Ishikawa (cell line): ENCODE measurements at regions not wholly inside any gene's neighbourhood (a gene's known extent, or its start where the extent isn't known, plus 50 kb on each side); places are given as distances from the start of the nearest gene placed in this dataset.

ENCODE experiments used
- CEBPB ChIP-seq: IDR thresholded peaks from 2 replicates; pipeline ENCODE4 v1.6.1; 2012
- CREB1 ChIP-seq: IDR thresholded peaks from 2 replicates; pipeline ENCODE4 v1.6.1; 2012; ENCODE audit warnings: low read depth
- EGR1 ChIP-seq: IDR thresholded peaks from 2 replicates; pipeline ENCODE4 v1.6.1; 2012
- EP300 ChIP-seq: IDR thresholded peaks from 2 replicates; pipeline ENCODE4 v1.6.1; 2012; ENCODE audit warnings: borderline replicate concordance
- FOXM1 ChIP-seq: IDR thresholded peaks from 2 replicates; pipeline ENCODE4 v1.6.1; 2012; ENCODE audit warnings: low read depth, borderline replicate concordance
- NFIC ChIP-seq: IDR thresholded peaks from 2 replicates; pipeline ENCODE4 v1.6.1; 2012
- RAD21 ChIP-seq: IDR thresholded peaks from 2 replicates; pipeline ENCODE4 v1.6.1; 2012; ENCODE audit warnings: low read depth
- REST ChIP-seq: IDR thresholded peaks from 2 replicates; pipeline ENCODE4 v1.6.1; 2012; ENCODE audit warnings: low read depth, mild to moderate bottlenecking
- TAF1 ChIP-seq: IDR thresholded peaks from 2 replicates; pipeline ENCODE4 v1.6.1; 2012; ENCODE audit warnings: low read depth, mild to moderate bottlenecking
- TCF12 ChIP-seq: IDR thresholded peaks from 2 replicates; pipeline ENCODE4 v1.6.1; 2012; ENCODE audit warnings: low read depth
- TEAD4 ChIP-seq: IDR thresholded peaks from 2 replicates; pipeline ENCODE4 v1.6.1; 2012
- YY1 ChIP-seq: IDR thresholded peaks from 2 replicates; pipeline ENCODE4 v1.6.1; 2012; ENCODE audit warnings: low read depth
- ZBTB7A ChIP-seq: IDR thresholded peaks from 2 replicates; pipeline ENCODE4 v1.6.1; 2012; ENCODE audit warnings: low read depth
- TF ChIP-seq, protein P1 (sequence below): IDR thresholded peaks from 2 replicates; pipeline ENCODE4 v1.6.1; 2012
- TF ChIP-seq, protein P2 (sequence below): IDR thresholded peaks from 2 replicates; pipeline ENCODE4 v1.6.1; 2012

DNA sequence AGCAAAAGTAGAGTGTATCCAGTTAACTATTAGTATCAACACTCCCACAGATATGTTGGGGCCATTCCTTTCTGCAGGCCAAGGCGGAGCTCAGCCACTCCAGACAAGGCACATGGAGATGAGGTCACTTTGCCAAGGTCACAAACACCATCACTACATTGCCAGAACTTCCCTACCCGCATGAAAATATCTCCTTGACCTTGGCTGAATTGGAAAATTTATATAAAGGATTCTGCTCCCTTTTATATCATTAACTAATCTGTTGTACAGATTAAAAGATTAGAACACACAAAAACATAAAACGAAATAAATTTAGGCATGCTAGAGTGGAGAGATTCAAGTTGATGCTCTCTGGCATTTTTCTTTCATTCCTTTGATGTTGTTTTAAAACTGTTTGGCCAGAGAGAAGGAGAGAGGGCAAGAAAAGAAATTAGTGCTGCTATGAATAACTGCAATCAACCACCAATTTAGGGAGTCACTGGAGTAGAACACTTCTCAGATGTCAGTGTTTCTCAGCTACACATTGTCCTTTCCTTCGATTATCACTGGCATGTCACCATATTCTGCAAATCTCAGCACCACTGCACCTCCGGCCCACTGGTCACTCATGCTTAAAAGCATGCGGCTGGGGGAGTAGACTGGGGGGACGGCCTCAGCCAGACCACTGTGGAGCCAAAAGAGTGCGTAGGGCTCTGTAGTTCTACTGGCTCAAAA, 78.7 kb upstream of the ATP1B1 start:
- no peak; the same call in 1 of the 2 replicates for TF ChIP-seq EP300
- no peak for TF ChIP-seq NFIC
- TF ChIP-seq CEBPB, result no peak
- TF ChIP-seq YY1, result no peak
- TF ChIP-seq, protein P1, sequence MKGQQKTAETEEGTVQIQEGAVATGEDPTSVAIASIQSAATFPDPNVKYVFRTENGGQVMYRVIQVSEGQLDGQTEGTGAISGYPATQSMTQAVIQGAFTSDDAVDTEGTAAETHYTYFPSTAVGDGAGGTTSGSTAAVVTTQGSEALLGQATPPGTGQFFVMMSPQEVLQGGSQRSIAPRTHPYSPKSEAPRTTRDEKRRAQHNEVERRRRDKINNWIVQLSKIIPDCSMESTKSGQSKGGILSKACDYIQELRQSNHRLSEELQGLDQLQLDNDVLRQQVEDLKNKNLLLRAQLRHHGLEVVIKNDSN, result no peak
- no peak for TF ChIP-seq REST
- TF ChIP-seq ZBTB7A, result no peak
- TF ChIP-seq TAF1, result no peak
- TF ChIP-seq FOXM1, result no peak
- 0 out of 2 replicates have a peak, but pooled peaks have one; percentile 21 for TF ChIP-seq TEAD4
- TF ChIP-seq TCF12, result no peak
- no peak for TF ChIP-seq RAD21
- no peak for TF ChIP-seq CREB1
- TF ChIP-seq, protein P2, sequence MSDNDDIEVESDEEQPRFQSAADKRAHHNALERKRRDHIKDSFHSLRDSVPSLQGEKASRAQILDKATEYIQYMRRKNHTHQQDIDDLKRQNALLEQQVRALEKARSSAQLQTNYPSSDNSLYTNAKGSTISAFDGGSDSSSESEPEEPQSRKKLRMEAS, result peak; percentile 52; the same call in 1 of the 2 replicates

GRCh38 chr1:169031566-169032224, 74.8 kb upstream of the ATP1B1 start:
- TF ChIP-seq CEBPB (no peak), TAF1 (no peak), TCF12 (no peak), YY1 (no peak), RAD21 (no peak), EP300 (no peak), EGR1 (no peak), FOXM1 (no peak), TEAD4 (no peak), NFIC (no peak), ZBTB7A (no peak), CREB1 (no peak), REST (no peak)
- TF ChIP-seq, protein P1, result no peak
- TF ChIP-seq, protein P2, result no peak

DNA sequence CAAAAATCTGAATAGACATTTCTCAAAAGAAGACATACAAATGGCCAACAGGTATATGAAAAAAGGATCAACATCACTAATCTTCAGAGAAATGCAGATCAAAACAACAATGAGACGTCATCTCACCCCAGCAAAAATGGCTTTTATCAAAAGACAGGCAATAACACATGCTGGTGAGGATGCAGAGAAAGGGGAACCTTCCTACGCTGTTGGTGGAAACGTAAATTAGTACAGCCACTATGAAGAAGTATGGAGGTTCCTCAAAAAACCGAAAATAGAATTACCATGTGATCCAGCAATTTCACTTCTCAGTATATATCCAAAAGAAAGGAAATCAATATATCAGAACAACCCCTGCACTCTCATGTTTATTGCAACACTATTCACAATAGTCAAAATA, 65.1 kb upstream of the ATP1B1 start:
- TF ChIP-seq CREB1, result no peak
- TF ChIP-seq, protein P2, result no peak
- TF ChIP-seq FOXM1, result no peak
- TF ChIP-seq ZBTB7A, result no peak
- TF ChIP-seq CEBPB, result no peak
- no peak for TF ChIP-seq EGR1
- TF ChIP-seq, protein P1, result no peak
- TF ChIP-seq EP300, result no peak
- TF ChIP-seq TEAD4, result no peak

DNA sequence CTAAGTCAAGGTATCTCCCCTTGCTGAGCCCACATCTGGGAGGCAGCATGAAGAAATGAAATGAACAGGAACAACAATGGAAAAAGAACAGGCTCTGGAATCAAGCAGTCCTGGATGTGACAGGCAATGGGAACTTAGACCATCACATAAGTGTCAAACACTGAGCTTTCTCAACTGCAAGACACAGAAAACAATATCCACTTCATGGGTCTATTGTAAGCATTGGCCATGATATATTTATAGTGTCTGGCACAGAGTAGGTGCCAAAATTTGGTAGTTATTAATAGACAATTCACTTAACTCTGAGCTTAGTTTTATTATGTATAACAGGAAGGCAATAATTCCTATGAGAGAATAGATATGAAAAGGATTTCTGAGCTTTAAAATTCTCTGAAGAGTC, 64.1 kb upstream of the ATP1B1 start:
- no peak for TF ChIP-seq NFIC
- TF ChIP-seq ZBTB7A, result no peak
- no peak for TF ChIP-seq RAD21
- TF ChIP-seq YY1, result no peak
- no peak for TF ChIP-seq TCF12
- no peak for TF ChIP-seq CREB1
- TF ChIP-seq, protein P2, result no peak
- no peak for TF ChIP-seq TAF1
- no peak for TF ChIP-seq FOXM1

GRCh38 chr1:169043823-169044222, 62.7 kb upstream of the ATP1B1 start:
- TF ChIP-seq, protein P2, result no peak
- no peak for TF ChIP-seq FOXM1
- TF ChIP-seq EP300, result no peak
- no peak for TF ChIP-seq CEBPB
